Occipital lobe (tissue), 1 donor: ENCODE measurements at regions not wholly inside any gene's neighbourhood (a gene's known extent, or its start where the extent isn't known, plus 50 kb on each side); places are given as distances from the start of the nearest gene placed in this dataset.

Source experiments
- DNase-seq: peaks from one replicate; lab custom pipeline; 2025; lab: John Stamatoyannopoulos, UW

DNA sequence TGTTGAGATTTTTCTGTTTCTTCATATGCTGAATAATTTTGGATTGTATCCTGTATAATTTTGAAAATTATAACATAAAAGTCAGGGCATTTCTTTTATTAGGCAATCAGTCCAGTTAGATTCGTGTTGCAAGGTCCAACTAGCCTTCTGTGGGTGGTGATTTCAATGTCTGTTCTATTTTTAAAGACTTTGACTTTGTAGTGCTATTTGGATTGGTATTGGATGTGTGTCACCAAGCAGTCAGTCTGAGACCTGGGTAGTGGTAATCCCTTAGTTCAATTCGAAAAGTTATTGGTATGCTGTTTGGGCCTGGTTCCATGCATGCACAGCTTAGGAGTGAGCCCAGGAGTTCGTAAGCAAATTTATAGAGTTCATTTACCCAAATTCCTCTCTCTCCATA lies 82.2 kb downstream of the EPDR1 start:
- no peak for DNase-seq

DNA sequence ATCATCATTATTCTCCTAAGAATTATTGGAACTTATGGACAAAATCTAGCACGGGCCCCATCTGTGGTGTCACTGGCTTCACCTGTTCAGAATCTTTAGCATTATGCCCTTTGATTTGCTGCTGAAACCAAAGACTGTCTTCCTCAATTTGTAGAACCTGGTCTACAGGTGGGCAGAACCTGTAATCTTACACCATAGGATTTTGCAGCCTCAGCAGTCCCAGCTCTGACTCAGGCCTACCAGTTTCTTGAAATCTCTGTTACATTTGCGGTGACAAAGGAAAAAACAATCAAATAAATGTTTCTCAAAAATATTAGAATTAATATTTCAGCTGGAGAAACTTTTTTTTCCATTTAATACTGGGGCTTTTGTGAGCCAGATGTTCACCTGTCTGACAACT lies 86.1 kb downstream of the EPDR1 start:
- DNase-seq, result no peak

DNA sequence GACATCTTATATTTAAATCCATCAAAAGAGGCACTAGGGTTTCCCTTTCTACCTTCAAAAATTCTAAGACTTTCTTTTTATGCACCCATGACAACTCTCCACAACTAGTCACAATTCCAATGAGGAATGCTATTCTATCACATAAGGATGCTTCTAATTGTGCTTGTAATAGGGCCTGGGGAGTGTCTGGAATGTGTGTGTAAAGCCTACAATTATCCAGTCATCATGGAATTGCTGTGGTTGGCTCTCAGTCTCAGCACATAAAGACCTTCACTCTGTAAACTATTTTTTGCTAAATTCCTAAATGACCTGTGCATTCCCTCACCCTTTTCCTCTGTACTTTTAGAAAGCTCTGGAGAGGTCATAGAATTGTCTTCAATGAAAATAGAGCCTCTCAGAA lies 86.7 kb downstream of the EPDR1 start:
- DNase-seq, result no peak

DNA sequence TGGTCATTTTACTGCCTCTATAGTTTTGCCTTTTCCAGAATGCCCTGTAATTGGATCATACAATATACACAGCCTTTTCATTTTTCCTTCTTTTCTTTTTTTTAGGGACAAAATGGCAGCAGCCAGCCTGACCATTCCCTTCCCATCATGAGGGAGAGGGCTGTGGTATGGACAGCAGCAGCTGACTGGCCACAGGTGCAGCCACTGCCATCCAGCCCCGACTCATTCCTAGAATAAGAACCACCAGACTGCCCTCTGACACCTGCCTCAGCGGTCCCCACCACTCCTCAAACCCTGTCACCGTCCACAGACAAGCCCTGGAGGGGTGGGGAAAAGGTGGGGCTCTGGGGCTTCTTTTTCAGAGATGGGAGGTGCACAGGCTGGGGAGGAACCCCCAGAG lies 92.8 kb downstream of the EPDR1 start:
- no peak for DNase-seq

DNA sequence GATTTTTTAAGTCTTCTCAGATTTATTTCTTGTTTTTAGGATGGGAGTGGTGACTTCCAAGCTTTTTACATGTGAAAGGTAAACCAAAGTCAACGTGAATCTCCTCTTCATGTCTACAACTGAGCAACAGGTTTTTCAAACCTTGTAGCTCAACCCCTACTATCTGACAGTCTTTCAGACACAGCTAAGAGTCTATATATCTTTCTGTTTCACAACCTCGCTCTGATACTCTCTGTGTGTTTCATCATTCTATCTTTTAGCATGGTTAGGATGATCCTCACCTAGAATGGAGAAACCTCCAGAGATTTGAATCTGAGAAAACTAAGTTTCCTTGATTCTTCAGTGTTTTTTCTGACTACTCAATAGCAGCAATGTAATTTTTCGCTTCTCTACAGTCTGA lies 96.1 kb downstream of the EPDR1 start:
- no peak for DNase-seq

DNA sequence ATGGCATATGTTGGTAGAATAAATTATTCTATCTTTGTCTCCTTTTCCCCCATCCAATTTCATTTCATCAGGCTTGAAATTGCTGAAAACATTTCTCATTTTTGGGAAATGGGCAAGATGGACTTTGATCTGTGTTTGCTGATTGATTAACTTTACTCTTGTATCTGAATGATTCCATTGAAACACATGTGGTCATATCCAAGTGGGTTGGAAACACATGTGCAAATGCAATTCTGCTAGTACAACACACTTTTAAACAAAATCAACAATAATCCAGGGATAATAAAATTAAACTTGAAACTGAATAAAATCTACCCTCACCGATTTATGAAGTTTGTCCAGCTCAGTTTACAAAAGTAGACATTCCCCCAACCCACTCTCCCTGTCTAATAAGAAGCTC lies 96.9 kb downstream of the EPDR1 start:
- no peak for DNase-seq

DNA sequence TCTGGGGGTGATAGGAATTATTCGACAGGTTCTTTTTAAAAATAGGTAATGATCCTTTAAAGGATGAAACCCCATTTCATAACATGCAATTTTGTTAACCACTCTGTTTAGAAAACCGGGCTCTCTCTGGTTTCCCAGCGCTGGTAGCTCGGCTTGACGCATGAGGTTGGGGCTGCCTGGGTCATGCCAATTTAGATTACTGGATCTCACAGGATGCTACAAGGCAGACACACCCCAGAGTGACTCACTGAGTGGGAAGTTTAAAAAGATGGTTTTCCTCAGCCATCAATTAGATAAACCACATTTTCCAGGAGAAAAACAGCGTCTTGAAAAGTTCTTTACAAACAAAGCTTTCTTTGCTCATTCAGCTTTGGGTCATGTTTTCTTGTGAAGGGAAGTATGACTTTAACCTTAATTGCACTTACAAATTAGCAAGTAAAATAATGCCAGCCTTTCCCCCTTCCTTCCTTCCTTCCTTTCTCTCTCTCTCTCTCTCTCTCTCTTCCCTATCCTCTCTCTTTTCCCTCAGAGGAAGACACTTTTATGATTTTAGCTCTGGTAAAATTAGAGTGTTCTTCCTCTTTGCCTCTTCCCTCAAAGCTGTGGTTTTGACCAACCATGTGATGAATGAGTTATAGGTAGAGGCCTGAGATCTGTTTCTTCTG lies 99.8 kb downstream of the EPDR1 start:
- no peak for DNase-seq

DNA sequence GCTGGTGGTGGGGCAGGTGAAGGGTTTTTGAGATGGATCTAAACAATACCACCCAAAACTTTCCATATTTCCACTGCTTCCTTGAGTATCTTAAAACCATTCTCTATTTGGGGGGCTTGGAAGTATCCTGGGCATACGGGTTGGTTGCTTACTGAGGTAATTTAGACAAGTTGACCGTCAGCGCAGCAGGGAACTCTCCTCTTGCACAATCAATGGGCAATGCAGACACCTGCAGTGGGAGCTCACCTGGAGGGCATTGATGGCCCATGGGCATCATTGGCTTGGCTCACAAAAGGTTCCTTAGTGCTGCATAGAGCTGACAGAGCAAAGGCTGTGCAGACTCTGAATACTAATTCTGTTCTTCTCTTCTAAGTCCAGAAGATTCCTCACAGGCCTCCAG lies 101.5 kb downstream of the EPDR1 start:
- no peak for DNase-seq

DNA sequence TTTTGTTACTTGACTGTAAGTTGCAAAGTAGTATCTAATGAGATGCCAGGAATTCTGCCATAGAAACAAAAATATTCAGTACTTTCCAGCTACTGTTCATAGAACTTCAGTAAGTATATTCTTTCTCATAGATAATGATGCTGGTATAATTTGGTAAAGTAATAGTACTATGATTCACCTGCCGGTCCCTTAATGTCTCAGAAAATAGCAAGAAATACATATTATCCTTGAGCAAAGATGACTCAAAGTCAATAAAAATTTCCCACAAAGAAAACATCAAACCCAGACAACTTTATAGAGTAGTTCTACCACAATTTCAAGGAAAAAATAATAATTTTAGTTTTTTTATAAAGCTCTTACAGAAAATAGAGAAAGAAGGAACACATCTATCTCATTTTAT lies 105.4 kb downstream of the EPDR1 start:
- no peak for DNase-seq

DNA sequence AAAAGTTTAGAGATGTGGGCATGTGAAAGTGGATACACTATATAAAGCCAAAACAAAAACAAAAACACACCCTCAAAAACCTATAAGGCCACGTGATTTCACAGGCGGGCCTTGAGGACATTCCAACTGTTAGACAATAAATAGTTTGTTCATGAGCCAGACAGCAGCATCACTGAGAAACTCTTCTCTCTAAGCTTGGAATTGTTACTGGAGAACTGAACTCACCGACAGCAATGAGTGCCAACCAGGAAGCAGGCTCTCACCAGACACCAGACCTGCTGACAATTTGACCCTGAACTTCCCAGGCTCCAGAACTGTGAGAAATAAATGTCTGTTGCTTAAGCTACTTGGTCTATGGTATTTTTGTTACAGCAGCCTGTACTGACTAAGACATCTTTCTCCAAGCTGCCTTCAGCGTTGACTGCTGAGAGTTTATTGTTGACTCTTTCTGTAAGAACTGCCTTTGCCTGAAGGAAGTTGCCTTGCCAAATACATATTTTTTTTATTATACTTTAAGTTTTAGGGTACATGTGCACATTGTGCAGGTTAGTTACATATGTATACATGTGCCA lies 107.5 kb downstream of the EPDR1 start:
- DNase-seq, result no peak

DNA sequence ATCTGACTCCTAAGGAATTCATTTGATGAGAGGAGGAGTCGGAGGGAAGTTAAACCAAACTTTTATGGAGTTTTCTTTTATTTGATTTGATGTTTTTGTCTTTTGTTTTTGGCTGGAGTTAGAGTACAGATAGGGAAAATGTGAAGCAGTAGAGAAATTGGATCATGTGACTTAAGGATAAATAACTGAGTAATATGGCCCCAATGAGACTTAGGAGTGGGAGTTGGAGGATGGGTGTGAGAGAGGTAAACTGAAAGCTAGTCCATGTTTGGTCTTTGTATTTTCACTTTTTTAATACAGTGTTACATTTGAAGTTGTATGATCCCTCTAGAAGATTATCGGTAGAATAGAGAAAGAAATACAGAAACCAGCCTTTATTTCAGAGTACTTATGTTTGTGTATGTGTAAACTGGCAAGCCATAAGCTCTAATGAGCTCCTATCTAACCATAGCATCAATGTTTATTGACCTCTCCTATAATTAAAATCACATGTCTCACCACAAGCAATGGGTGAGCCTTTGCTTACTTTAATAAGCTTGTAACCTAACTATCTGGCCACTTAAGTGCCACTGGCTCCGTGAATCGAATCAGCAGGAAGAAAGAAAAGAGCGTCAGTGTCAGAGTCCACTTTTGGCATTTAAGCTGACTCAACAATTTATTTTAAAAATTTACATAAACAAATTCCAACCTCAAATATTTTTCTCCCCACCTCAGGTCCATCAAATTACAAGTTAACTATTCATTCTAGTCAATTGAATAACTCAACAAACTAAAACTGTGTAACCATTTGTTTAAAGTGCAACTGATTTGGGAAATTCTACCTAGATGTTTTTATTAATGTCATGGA lies 113.8 kb downstream of the EPDR1 start:
- DNase-seq, result no peak

DNA sequence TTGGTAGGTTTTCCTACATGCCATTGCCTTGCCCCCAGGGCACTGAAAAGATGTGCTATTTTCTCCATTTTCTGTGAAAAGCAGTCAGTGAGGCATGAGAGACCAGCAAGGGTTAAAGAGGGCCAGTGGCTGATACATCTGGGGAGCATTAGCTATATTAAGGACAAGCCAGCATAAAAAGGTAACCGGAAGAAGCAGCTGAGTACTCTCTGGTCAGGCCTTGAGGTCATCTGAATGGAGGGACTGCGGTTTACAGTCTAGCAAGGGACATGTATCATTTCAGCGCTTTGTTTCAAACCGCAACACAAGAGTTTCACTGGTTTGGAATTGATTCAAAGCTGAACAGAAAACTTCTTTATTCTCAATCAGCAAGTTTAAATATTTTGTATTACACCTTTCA lies 120.4 kb downstream of the EPDR1 start:
- DNase-seq, result no peak

DNA sequence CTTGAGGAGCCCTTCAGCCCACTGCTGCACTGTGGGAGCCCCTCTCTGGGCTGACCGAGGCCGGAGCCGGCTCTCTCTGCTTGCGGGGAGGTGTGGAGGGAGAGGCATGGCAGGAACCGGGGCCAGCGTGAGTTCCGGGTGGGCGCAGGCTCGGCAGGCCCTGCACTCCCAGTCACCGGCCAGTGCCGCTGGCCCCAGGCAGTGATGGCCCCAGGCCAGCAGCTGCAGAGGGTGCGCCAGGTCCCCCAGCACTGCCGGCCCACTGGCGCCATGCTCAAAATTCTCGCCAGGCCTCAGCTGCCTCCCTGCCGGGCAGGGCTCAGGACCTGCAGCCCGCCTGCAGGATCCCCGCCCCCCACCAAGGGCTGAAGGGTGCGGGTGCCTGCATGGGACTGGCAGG lies 128.4 kb upstream of the STARD3NL start:
- DNase-seq, result no peak

DNA sequence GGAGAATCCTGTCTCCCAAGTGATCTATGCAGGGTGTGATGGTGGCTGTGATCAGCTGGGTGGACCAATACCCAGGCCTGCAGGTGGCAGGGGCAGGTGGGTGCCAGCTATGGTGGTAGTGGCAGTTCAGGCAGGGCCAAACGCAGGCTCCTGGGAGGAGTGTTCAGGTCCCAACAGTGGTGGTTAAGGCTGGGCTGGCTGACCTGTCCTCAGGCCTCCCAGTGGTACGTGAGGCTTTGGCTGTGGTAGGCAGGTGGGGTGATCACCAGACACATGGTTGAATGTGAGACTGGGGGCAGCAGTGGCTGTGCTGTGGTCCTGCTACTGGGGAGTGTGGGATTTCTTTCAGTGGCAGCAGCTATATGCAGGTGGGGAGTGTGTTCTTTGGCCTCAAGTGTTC lies 126.7 kb upstream of the STARD3NL start:
- DNase-seq, result no peak

DNA sequence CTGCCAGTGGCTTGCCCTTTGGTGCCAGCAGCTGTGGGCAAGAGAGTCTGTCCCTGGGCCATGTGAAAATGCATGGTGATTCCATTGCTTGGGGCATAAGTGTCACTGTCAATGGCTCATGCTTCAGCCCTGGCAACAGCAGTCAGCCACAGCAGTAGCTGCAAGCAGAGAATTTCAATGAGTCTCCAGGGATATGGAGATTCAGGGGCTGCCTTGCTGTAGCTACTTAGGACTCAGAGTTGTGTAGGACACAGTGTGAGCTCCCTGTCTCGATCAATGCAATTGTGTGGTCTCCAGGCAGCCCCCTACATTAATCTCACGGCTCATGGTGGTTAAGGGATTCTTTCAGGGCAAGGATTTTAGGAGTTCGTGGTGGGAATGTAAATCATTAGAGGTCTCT lies 126.3 kb upstream of the STARD3NL start:
- DNase-seq, result no peak

DNA sequence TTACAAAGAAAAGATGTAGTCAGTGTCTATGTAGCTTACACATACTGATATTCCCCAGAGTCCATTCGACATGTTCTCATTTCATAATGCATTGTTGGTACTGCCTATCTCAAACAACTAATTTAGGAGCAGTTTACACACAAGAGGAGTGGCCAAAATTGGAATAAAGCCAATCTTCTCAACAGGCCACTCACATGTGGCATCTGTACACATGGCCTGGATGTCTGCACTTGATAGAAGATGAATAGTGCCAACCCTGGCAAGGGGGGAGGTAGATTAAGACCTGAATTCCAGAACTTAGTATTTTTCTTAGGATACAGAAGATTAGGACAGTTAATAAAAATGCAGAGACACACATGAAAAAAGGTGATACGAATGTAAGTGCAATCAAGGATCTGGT lies 125.3 kb upstream of the STARD3NL start:
- no peak for DNase-seq

DNA sequence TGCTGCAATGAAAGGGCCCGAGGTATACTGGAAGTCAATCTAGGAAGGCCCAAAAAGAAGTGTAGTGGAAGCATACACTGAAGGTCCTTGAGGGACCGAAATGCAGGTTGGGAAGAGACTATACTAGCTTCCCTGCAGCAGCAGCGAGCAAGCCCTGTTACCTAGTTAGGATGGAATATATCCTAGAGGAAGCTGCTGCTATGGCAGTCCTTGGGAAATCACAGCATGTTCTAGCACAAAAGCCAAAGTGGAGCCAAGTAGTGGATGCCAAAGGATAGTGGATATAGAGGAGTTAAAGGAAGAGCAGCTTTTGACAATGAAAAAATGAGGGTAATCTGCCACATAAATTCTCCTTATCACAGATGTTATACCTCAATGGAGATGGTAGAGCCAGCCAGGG lies 123.8 kb upstream of the STARD3NL start:
- DNase-seq, result no peak

DNA sequence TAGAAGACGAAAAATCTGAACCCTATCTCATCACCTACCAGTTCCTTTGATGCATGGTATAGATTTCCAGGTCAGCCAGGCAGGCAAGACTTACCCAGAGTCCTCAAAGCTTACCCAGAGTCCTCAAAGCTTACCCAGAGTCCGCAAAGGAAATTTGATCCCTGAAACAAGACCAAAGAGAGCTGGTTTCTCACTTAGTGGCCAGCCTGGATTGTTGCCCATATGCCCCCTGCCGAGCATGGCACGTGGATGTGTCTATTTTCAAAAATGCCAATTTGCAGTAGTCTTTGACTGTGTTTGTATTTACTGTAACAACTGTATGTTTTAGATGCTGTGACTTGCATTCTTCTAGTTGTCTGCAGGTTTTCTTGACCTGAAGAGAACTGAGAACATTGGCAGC lies 120.2 kb upstream of the STARD3NL start:
- no peak for DNase-seq

DNA sequence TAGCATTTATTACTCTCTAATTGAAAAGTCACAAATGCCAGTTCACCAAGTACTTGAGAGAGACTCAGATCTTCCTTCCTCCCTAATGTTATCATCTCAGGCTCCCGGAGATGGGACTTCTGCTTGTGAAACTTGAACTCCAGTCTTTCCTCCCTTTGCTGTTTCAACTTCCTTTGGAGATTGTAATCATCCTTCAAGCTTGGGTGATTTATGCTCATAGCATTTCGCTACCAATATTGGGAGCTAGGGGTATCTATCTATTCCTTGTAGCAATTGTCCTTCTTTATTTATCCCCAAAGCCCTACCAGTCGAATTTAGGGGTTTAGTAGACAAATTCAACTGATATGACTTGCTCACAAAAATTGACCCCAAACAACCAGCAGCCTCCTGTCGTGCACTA lies 117.9 kb upstream of the STARD3NL start:
- no peak for DNase-seq

DNA sequence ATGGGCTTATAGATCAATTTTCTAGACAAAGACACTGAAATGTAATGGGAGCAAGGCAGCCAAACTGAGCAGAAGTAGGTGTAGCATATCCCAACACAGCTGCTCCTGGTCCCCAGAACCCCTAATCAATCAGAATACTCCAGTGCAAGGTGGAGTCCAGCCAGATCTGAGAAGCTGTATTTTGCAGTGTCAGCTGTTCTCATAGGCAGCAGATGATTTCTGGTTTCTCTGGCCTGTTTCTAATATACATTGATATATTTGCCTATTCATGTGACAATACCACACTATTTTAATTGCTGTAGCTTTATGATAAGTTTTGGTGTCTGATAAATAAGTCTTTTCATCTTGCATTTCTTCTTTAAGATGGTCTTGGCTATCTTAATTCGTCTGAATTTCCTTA lies 117.4 kb upstream of the STARD3NL start:
- no peak for DNase-seq

DNA sequence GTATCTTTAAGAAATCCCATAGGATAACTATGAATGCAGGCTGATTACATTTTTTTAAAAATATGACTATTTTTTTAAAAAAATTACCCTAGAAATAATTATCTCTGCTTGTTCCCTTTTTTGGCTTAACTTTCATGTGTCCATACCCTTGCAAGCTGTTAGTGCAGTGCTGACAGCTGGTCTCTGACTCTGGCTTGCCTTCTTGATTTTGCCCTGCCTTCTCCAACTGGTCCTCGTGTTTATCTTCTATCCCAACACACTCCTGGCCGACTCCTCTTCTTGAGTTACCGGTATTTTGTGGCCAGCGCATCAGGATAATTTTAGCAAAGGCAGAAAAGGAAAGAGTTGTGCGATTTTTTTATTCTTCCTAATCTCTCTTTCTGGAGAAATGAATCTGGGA lies 111.7 kb upstream of the STARD3NL start:
- DNase-seq, result no peak

DNA sequence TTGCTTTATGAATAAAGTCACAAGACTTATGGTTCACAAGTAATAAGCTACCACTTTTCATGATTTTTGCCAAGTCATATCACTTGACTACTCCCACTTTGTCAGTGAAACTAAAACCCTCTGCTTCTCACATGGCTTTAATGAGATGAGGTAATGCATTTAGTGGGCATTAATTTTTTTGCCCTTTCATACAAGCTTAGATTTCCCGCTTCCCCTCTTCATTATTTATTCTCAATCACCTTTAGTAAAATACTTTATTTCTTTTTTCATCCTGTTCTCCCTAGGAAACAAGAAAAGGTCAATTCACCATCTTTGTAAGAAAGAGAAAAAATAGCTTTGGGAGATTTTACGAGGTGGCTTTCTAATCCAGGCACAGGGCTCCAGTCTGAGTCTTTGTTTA lies 109.6 kb upstream of the STARD3NL start:
- DNase-seq, result no peak

DNA sequence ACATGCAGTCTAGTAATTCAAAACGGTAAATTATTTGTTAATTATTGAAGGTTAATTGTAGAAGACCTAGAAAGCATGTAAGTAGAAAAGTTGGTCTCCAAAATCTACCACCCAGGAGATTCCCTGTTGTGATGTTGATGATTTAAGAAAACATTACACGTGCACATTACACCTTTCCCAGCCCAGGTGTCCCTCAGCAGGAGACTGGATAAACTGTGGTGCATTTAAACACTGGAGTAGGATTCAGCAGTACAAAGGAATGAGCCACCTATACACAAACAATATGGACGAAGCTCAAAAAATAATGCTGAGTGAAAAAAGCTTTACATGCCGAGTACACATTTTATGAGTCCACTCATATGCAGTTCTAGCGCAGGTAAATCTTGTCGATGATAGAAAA lies 109.0 kb upstream of the STARD3NL start:
- DNase-seq, result no peak
